Gastroesophageal sphincter (tissue), 3 donors: ENCODE measurements at regions not wholly inside any gene's neighbourhood (a gene's known extent, or its start where the extent isn't known, plus 50 kb on each side); places are given as distances from the start of the nearest gene placed in this dataset.

Experiments used
- CTCF ChIP-seq, 4 experiments: fragments of 200-600 bp in 2 of 4; fragments of 450-650 bp in 2 of 4; sonication (generic) in 1 of 4; IDR thresholded peaks; one replicate each; pipeline ENCODE4 v1.5.1; 2017 to 2019; ENCODE audit warnings: antibody characterized with exemption in 4 of 4, mild to moderate bottlenecking in 2 of 4, moderate library complexity in 2 of 4
- EP300 ChIP-seq: sonication (generic); formaldehyde crosslinking; IDR thresholded peaks from one replicate; pipeline ENCODE4 v1.6.1; 2017; ENCODE audit warnings: antibody characterized with exemption, mild to moderate bottlenecking
- POLR2A ChIP-seq, 2 donors: fragments of 450-650 bp; IDR thresholded peaks; one replicate each; pipeline ENCODE4 v1.6.1; 2017; ENCODE audit warnings: antibody characterized with exemption in 2 of 2, mild to moderate bottlenecking in 2 of 2, moderate library complexity in 1 of 2
- POLR2AphosphoS5 ChIP-seq: sonication (generic); formaldehyde crosslinking; IDR thresholded peaks from one replicate; pipeline ENCODE4 v1.6.1; 2017; ENCODE audit warnings: antibody characterized with exemption

GRCh38 chr1:96971439-96971838, 249.9 kb downstream of the PTBP2 start:
- TF ChIP-seq CTCF (IDR thresholded peaks at IDR 0.05) (no peak), POLR2A (IDR thresholded peaks at IDR 0.05) (no peak), POLR2AphosphoS5 (no peak), EP300 (no peak)
